OCI-LY1 (cell line): ENCODE measurements at regions not wholly inside any gene's neighbourhood (a gene's known extent, or its start where the extent isn't known, plus 50 kb on each side); places are given as distances from the start of the nearest gene placed in this dataset.

Experiments
- CTCF ChIP-seq: fragments of 200-600 bp; sonication (generic), shearing (Covaris generic); IDR thresholded peaks from 2 replicates; pipeline ENCODE4 v1.5.1; 2017; ENCODE audit warnings: mild to moderate bottlenecking, antibody characterized with exemption, low read length, moderate library complexity, mixed read lengths
- EZH2 ChIP-seq: fragments of 200-600 bp; sonication (generic), shearing (Covaris generic); IDR thresholded peaks from 2 replicates; pipeline ENCODE4 v1.8.0; 2017; ENCODE audit warnings: borderline replicate concordance, mixed run types, mild to moderate bottlenecking, antibody characterized with exemption, low read length, moderate library complexity, mixed read lengths

GRCh38 chr21:28336314-28336713 is 656.4 kb downstream of the LTN1 start:
- TF ChIP-seq CTCF (peak; percentile 30; the same call in 1 of the 2 replicates), EZH2 (no peak)
